Omental fat pad (tissue), 3 donors: ENCODE measurements at regions not wholly inside any gene's neighbourhood (a gene's known extent, or its start where the extent isn't known, plus 50 kb on each side); places are given as distances from the start of the nearest gene placed in this dataset.
"Not testable (repeated sequence)": the region's sequence is repeated elsewhere in the genome, so short reads cannot be mapped to it uniquely, and the experiment has no call there.

Experiments used
- ATAC-seq: fragments of 150-250 bp; one replicate; pipeline ENCODE4 v1.9.1; 2016; ENCODE audit warnings: mild to moderate bottlenecking, moderate library complexity; ENCODE audit not compliant: low FRiP score
- DNase-seq: peaks from one replicate; pipeline ENCODE4 v3.0.0-alpha.2; 2019; ENCODE audit warnings: low spot score
- TF ChIP-seq, protein P1 (sequence below), 3 donors: fragments of 450-650 bp; IDR thresholded peaks; one replicate each; pipeline ENCODE4 v1.5.1; 2016 to 2017; ENCODE audit warnings: antibody characterized with exemption in 3 of 3, mild to moderate bottlenecking in 3 of 3, moderate library complexity in 2 of 3

DNA sequence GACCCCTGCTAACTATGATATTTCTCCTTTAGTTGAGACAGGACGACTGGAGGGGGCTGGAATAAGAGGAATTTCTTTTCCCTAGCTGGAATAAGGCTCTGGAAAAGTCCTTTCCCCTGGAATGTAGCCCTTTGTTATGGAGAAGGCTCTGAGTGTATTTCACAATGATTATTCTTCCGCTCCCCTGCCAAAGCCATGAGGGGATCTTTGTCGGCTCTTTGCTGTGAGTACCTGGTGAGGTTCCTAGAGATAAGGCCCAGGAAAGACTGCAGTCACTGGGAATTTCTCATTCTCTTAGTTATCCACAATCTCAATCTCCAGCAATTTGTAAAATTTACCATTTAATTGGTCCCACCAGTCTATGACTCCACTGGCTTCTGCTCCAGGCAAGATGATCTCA is 340.2 kb upstream of the HNRNPA3 start:
- DNase-seq (no peak), ATAC-seq (no peak)
- TF ChIP-seq, protein P1, sequence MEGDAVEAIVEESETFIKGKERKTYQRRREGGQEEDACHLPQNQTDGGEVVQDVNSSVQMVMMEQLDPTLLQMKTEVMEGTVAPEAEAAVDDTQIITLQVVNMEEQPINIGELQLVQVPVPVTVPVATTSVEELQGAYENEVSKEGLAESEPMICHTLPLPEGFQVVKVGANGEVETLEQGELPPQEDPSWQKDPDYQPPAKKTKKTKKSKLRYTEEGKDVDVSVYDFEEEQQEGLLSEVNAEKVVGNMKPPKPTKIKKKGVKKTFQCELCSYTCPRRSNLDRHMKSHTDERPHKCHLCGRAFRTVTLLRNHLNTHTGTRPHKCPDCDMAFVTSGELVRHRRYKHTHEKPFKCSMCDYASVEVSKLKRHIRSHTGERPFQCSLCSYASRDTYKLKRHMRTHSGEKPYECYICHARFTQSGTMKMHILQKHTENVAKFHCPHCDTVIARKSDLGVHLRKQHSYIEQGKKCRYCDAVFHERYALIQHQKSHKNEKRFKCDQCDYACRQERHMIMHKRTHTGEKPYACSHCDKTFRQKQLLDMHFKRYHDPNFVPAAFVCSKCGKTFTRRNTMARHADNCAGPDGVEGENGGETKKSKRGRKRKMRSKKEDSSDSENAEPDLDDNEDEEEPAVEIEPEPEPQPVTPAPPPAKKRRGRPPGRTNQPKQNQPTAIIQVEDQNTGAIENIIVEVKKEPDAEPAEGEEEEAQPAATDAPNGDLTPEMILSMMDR (IDR thresholded peaks at IDR 0.05), result no peak

DNA sequence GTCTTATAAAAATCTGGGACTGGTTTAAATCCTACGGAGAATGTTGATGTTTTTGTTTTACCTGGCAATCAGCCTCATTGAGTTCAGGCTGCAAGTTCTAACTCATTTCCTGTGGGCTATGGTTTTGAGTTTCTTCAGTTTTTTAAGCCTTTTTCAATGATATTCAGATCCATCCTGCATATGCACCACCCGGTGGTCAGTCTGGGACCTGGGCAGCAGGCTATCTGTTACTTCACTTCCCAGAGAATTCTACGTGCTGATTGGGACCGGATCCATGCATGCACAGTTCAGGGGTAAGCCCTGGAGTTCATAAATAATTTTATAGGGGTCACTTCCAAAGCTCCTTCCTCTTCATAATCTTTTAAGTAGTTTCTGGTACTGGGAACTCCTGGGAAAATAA is 339.2 kb upstream of the HNRNPA3 start:
- DNase-seq (no peak), ATAC-seq (no peak)
- TF ChIP-seq, protein P1 (IDR thresholded peaks at IDR 0.05), result no peak

DNA sequence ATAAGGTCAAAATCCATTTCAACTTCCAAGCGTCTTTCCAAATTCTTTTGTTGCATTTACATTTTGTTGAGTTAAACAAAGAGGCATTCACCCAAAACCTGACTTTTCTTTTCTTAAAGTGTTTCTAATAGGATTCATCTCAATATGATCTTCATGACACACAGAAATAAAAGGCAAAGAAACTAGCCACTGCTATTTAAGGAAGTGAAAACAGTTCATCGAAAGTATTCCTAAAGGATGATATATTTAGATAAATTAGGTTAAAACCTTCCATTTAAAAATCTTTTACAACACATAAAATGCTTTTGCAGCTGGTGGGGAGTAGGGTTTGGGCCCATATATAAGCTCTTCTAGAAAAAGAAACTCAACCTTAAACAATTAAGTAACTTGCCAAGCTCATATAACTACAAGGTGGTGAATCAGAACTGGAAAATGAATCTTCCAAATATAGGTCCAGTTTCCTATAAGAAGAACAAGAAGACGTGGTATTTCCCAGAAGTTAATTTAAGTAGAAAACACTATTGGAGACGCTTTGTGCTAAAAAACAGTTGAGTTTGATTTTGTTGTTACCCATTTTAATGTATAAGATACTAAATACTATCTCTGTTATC is 336.0 kb upstream of the HNRNPA3 start:
- DNase-seq (no peak), ATAC-seq (no peak)
- TF ChIP-seq, protein P1 (IDR thresholded peaks at IDR 0.05), result no peak

DNA sequence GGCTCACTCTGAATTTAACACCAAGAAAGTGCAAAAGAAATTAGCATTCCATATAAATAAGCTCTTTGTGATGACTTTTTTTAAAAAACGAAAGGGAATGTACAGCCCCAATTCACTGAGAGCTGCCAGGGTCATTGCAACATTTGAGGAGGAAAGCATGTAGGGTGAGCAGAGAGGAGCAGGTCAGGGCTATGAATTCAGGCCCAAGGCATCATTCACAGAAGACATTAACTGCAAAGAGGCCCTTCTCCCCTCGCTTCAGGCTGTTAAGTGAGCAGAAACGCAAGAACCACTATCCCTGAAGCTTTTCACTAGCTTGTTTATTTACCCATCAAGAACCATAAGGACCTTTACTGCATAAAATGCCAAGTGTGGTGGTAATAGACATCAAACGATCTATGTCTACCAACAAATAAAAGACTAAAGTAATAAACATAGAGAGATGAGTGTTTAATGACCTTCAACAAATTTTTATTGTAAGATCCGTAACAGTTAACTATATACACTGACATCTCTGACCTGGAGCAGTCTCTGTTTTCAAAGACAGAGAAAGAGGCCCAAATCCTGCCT is 333.1 kb upstream of the HNRNPA3 start:
- no peak for ATAC-seq
- no peak for DNase-seq

DNA sequence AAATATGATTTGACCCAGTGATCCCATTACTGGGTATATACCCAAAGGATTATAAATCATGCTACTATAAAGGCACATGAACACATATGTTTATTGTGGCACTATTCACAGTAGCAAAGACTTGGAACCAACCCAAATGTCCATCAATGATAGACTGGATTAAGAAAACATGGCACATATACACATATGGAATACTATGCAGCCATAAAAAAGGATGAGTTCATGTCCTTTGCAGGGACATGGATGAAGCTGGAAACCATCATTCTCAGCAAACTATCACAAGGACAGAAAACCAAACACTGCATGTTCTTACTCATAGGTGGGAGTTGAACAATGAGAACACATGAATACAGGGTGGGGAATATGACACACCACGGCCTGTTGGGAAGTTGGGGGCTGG is 330.5 kb upstream of the HNRNPA3 start:
- not testable (repeated sequence) for DNase-seq, ATAC-seq

More for the DNA sequence above, 333.1 kb upstream of the HNRNPA3 start:
- TF ChIP-seq, protein P1 (IDR thresholded peaks at IDR 0.05), result no peak

DNA sequence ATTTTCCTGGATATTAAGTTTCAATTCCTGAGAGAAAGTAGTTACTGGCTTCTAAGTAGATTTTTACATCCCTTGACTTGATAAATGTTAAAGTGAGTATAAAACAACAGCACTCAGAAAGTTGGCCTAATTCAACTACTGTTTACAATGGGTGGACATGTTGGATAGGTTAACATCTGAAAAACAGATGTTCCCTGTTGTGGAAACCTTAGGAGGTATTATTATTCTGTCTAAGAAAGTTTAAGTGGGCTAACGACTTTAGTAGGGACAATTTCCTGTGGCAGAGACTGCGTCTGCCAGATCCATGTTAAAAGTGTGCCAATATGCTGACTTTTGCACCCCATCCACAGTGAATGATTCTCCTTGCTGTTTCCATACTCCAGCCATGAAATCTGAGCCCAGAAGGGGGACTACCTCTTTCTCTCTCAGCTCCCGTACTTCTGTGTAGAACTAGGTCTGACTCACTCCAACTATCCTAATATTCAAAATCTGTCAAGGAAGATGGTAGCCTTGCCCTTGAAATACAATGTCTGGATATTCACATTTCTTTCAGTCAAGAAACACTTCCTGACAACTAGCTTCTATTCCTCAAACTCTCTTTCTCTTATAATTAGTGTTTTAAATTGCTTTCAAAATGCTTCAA is 327.5 kb upstream of the HNRNPA3 start:
- DNase-seq (no peak), ATAC-seq (no peak)
- TF ChIP-seq, protein P1 (IDR thresholded peaks at IDR 0.05), result no peak

DNA sequence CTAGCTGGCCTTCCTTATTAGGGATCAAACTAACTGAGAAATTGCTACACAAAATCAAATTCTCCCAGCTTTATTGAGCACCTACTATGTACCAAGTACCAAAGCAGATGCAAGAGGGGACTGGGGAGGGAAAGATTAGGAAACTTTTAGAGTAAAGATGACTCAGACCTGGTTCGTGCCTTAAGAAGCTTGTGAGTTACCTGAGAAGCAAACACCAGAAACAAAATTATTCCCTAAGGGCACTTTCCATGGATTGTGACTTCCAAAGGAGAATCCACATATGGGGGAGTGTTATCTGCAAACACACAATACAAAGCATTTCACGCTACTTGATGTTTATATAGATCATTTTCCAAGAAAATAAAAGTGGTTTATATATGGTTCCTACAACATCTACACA is 326.9 kb upstream of the HNRNPA3 start:
- TF ChIP-seq, protein P1 (IDR thresholded peaks at IDR 0.05), result no peak
- no peak for DNase-seq
- no peak for ATAC-seq
